ENCODE measurements at regions not wholly inside any gene's neighbourhood (a gene's known extent, or its start where the extent isn't known, plus 50 kb on each side); places are given as distances from the start of the nearest gene placed in this dataset.

- no peak for TF ChIP-seq POLR2A (IDR thresholded peaks at IDR 0.05)
- no peak for TF ChIP-seq CTCF (IDR thresholded peaks at IDR 0.05)
- TF ChIP-seq EP300 (IDR thresholded peaks at IDR 0.05): no peak
Observed at GRCh38 chrX:25998687-25999086, 139.5 kb upstream of the MAGEB18 start.

All from upper lobe of left lung (tissue), 4 donors.